Left lung (tissue), 4 donors: ENCODE measurements at regions not wholly inside any gene's neighbourhood (a gene's known extent, or its start where the extent isn't known, plus 50 kb on each side); places are given as distances from the start of the nearest gene placed in this dataset.

Experiments
- ATAC-seq: fragments of 200-7000 bp; cut with Tn5 transposase; one replicate; pipeline ENCODE4 v1.9.1; 2020; ENCODE audit warnings: moderate library complexity
- DNase-seq, 4 donors: peaks; one replicate each; pipeline ENCODE4 v3.0.0-alpha.2; 2013 to 2020
- H3K27ac ChIP-seq, 2 donors: fragments of 200-600 bp; sonication (generic) in 1 of 2; one replicate each; pipeline versions ENCODE4 v1.5.0 to v1.8.0; 2020 to 2021
- H3K27me3 ChIP-seq, 2 donors: fragments of 200-600 bp; sonication (generic) in 1 of 2; one replicate each; pipeline versions ENCODE4 v1.5.0 to v1.8.0; 2020 to 2021
- H3K36me3 ChIP-seq, 2 donors: fragments of 200-600 bp; sonication (generic) in 1 of 2; one replicate each; pipeline versions ENCODE4 v1.5.0 to v1.8.0; 2020 to 2021
- H3K4me1 ChIP-seq, 2 donors: fragments of 200-600 bp; one replicate each; pipeline ENCODE4 v1.8.0; 2021
- H3K4me3 ChIP-seq, 2 donors: fragments of 200-600 bp; sonication (generic) in 1 of 2; one replicate each; pipeline versions ENCODE4 v1.5.0 to v1.8.0; 2020 to 2021; ENCODE audit warnings: mild to moderate bottlenecking in 1 of 2
- H3K9me3 ChIP-seq, 2 donors: fragments of 200-600 bp; sonication (generic) in 1 of 2; one replicate each; pipeline versions ENCODE4 v1.5.0 to v1.8.0; 2020 to 2021
- CTCF ChIP-seq, 2 donors: fragments of 200-600 bp; sonication (generic) in 1 of 2; IDR thresholded peaks; one replicate each; pipeline versions ENCODE4 v1.5.0 to v1.8.0; 2021; ENCODE audit warnings: antibody characterized with exemption in 2 of 2
- intact Hi-C, 2 donors: fragments of 100-400 bp; cut with DNase I; formaldehyde crosslinking; loops; one replicate each; pipeline versions ENCODE4 v1.11.2 to v1.14.2; 2022
- donor health status: DM: no; HTN: yes; CAD: no.
- donor health status: DM: no; HTN: no; CAD: no.

- intact Hi-C loops = no loop called here
- DNase-seq = no peak
- no peak for ATAC-seq
Observed at GRCh38 chr2:74777161-74777900, 56.6 kb upstream of the HK2 start.

GRCh38 chr2:74778381-74779264 is 55.3 kb upstream of the HK2 start:
- H3K4me1 ChIP-seq = no peaks in the 10 kb centered on the region
- no peak overlapping the region for H3K4me3 ChIP-seq
- H3K36me3 ChIP-seq = no peaks in the 10 kb centered on the region
- H3K9me3 ChIP-seq = no peaks in the 10 kb centered on the region
- DNase-seq (peak in 1 of 4 donors; percentile 58), ATAC-seq (peak; percentile 45)
- intact Hi-C loops = no loop called here
- no peak overlapping the region for H3K27ac ChIP-seq
- H3K27me3 ChIP-seq = no peaks in the 10 kb centered on the region
- TF ChIP-seq CTCF (IDR thresholded peaks at IDR 0.05) = no peak

More at GRCh38 chr2:74777161-74777900, 56.6 kb upstream of the HK2 start:
- Histone ChIP-seq H3K4me3 (no peak overlapping the region), H3K36me3 (no peaks in the 10 kb centered on the region), H3K27ac (no peak overlapping the region), H3K4me1 (no peaks in the 10 kb centered on the region), H3K9me3 (no peaks in the 10 kb centered on the region), H3K27me3 (no peaks in the 10 kb centered on the region)
- no peak for TF ChIP-seq CTCF (IDR thresholded peaks at IDR 0.05)

GRCh38 chr2:74779265-74779558 is 54.7 kb upstream of the HK2 start:
- H3K4me1 ChIP-seq = no peaks in the 10 kb centered on the region
- H3K36me3 ChIP-seq = no peaks in the 10 kb centered on the region
- no peak overlapping the region for H3K27ac ChIP-seq
- DNase-seq (no peak), ATAC-seq (peak; percentile 32)
- no peaks in the 10 kb centered on the region for H3K27me3 ChIP-seq
- no peak for TF ChIP-seq CTCF (IDR thresholded peaks at IDR 0.05)
- H3K9me3 ChIP-seq = no peaks in the 10 kb centered on the region
- intact Hi-C loops = no loop called here
- no peak overlapping the region for H3K4me3 ChIP-seq

GRCh38 chr2:74779587-74780135 is 54.3 kb upstream of the HK2 start:
- H3K36me3 ChIP-seq = no peaks in the 10 kb centered on the region
- intact Hi-C loops = no loop called here
- DNase-seq (peak in 1 of 4 donors; percentile 45), ATAC-seq (peak; percentile 83)
- no peaks in the 10 kb centered on the region for H3K4me1 ChIP-seq
- no peak overlapping the region for H3K27ac ChIP-seq
- no peak overlapping the region for H3K4me3 ChIP-seq
- no peaks in the 10 kb centered on the region for H3K27me3 ChIP-seq
- no peak for TF ChIP-seq CTCF (IDR thresholded peaks at IDR 0.05)
- no peaks in the 10 kb centered on the region for H3K9me3 ChIP-seq
